CD14-positive monocyte (primary cell): ENCODE measurements at regions not wholly inside any gene's neighbourhood (a gene's known extent, or its start where the extent isn't known, plus 50 kb on each side); places are given as distances from the start of the nearest gene placed in this dataset.

Source experiments
- DNase-seq, 3 donors: peaks; one replicate each; pipeline ENCODE4 v3.0.0-alpha.2; 2011 to 2022
- H2AFZ ChIP-seq: 2 replicates; pipeline ENCODE4 v1.6.0; 2012; ENCODE audit warnings: mild to moderate bottlenecking, low read depth, low read length, inconsistent platforms; ENCODE audit not compliant: insufficient read depth, poor library complexity, severe bottlenecking
- H3K27ac ChIP-seq, 2 donors: 1 replicate in 1 of 2; 2 replicates in 1 of 2; pipeline ENCODE4 v1.5.1; 2012 to 2013; ENCODE audit warnings: low read length in 2 of 2, control low read depth in 1 of 2, inconsistent platforms in 1 of 2, low read depth in 1 of 2, mild to moderate bottlenecking in 1 of 2
- H3K27me3 ChIP-seq, 2 donors: one replicate each; pipeline versions ENCODE4 v1.6.0 to v1.6.1; 2011 to 2013; ENCODE audit warnings: low read length in 2 of 2; ENCODE audit not compliant: control insufficient read depth in 2 of 2, insufficient read depth in 2 of 2
- H3K36me3 ChIP-seq, 2 donors: replicated peaks in 1 of 2; 1 replicate in 1 of 2; 2 replicates in 1 of 2; pipeline versions ENCODE4 v1.5.1 to v1.6.1; 2012 to 2013; ENCODE audit warnings: low read length in 2 of 2, control low read depth in 1 of 2, inconsistent platforms in 1 of 2, mild to moderate bottlenecking in 1 of 2; ENCODE audit not compliant: insufficient read depth in 2 of 2, control insufficient read depth in 1 of 2
- H3K4me1 ChIP-seq, 2 donors: 1 replicate in 1 of 2; 2 replicates in 1 of 2; pipeline versions ENCODE4 v1.5.1 to v1.6.1; 2012 to 2013; ENCODE audit warnings: low read length in 2 of 2, control low read depth in 1 of 2, inconsistent platforms in 1 of 2, mild to moderate bottlenecking in 1 of 2, moderate library complexity in 1 of 2; ENCODE audit not compliant: insufficient read depth in 2 of 2, control insufficient read depth in 1 of 2
- H3K4me2 ChIP-seq: replicated peaks from 2 replicates; pipeline ENCODE3; 2012; ENCODE audit warnings: low read length, moderate library complexity, mild to moderate bottlenecking; ENCODE audit not compliant: poor library complexity, severe bottlenecking; ENCODE audit errors: extremely low read depth
- H3K4me3 ChIP-seq, 3 experiments: fragments of 200-600 bp in 1 of 3; sonication (generic) in 1 of 3; replicated peaks in 1 of 3; 1 replicate in 2 of 3; 2 replicates in 1 of 3; pipeline ENCODE4 v1.5.1; 2011 to 2013; ENCODE audit warnings: low read length in 3 of 3, mild to moderate bottlenecking in 3 of 3, control low read depth in 2 of 3, low read depth in 2 of 3, inconsistent platforms in 1 of 3, moderate library complexity in 1 of 3
- H3K79me2 ChIP-seq: 2 replicates; pipeline ENCODE4 v1.6.0; 2012; ENCODE audit warnings: mild to moderate bottlenecking, control low read depth, inconsistent platforms, low read length, moderate library complexity; ENCODE audit not compliant: insufficient read depth
- H3K9ac ChIP-seq: 2 replicates; pipeline ENCODE4 v1.6.0; 2017; ENCODE audit warnings: low read length, mild to moderate bottlenecking; ENCODE audit not compliant: insufficient read depth, poor library complexity, severe bottlenecking
- H3K9me3 ChIP-seq, 2 donors: replicated peaks in 1 of 2; 1 replicate in 1 of 2; 2 replicates in 1 of 2; pipeline versions ENCODE4 v1.5.1 to v1.6.1; 2012 to 2013; ENCODE audit warnings: low read length in 2 of 2, control low read depth in 1 of 2; ENCODE audit not compliant: control insufficient read depth in 1 of 2, insufficient read depth in 1 of 2
- H4K20me1 ChIP-seq: 2 replicates; pipeline ENCODE4 v1.6.0; 2012; ENCODE audit warnings: mild to moderate bottlenecking, low read length, control low read depth, moderate library complexity; ENCODE audit not compliant: insufficient read depth
- H3K27ac Mint-ChIP-seq, 7 donors: one replicate each; pipeline ENCODE4 v1.8.0; 2020; ENCODE audit warnings: mild to moderate bottlenecking in 7 of 7, mixed read lengths in 7 of 7, moderate library complexity in 6 of 7, inconsistent platforms in 2 of 7
- H3K27me3 Mint-ChIP-seq, 3 donors: one replicate each; pipeline ENCODE4 v1.8.0; 2021 to 2022; ENCODE audit warnings: low read depth in 3 of 3, mild to moderate bottlenecking in 3 of 3, mixed read lengths in 3 of 3, moderate library complexity in 3 of 3, inconsistent platforms in 1 of 3
- H3K36me3 Mint-ChIP-seq, 2 donors: one replicate each; pipeline ENCODE4 v1.8.0; 2020; ENCODE audit warnings: mixed read lengths in 2 of 2, inconsistent platforms in 1 of 2, mild to moderate bottlenecking in 1 of 2
- H3K4me1 Mint-ChIP-seq: one replicate; pipeline ENCODE4 v1.8.0; 2020; ENCODE audit warnings: mild to moderate bottlenecking, mixed read lengths
- H3K4me3 Mint-ChIP-seq, 2 donors: one replicate each; pipeline ENCODE4 v1.8.0; 2020; ENCODE audit warnings: mild to moderate bottlenecking in 2 of 2, mixed read lengths in 2 of 2, moderate library complexity in 1 of 2
- H3K9me3 Mint-ChIP-seq, 7 donors: one replicate each; pipeline ENCODE4 v1.8.0; 2020 to 2022; ENCODE audit warnings: mixed read lengths in 7 of 7, mild to moderate bottlenecking in 6 of 7, moderate library complexity in 6 of 7, inconsistent platforms in 2 of 7
- CTCF ChIP-seq: fragments of 200-600 bp; IDR thresholded peaks from one replicate; pipeline ENCODE4 v1.8.0; 2022; ENCODE audit warnings: antibody characterized with exemption, mild to moderate bottlenecking
- WGBS: methylation state at CpG from one replicate; pipeline ENCODE4 v1.1.5; 2013; ENCODE audit warnings: missing lambda C conversion rate; ENCODE audit not compliant: insufficient coverage; 5-methylcytosine and 5-hydroxymethylcytosine counted together
- intact Hi-C, 2 donors: fragments of 100-400 bp; cut with micrococcal nuclease; formaldehyde crosslinking; loops; one replicate each; pipeline versions ENCODE4 v1.15.0 to v1.15.1; 2023

DNA sequence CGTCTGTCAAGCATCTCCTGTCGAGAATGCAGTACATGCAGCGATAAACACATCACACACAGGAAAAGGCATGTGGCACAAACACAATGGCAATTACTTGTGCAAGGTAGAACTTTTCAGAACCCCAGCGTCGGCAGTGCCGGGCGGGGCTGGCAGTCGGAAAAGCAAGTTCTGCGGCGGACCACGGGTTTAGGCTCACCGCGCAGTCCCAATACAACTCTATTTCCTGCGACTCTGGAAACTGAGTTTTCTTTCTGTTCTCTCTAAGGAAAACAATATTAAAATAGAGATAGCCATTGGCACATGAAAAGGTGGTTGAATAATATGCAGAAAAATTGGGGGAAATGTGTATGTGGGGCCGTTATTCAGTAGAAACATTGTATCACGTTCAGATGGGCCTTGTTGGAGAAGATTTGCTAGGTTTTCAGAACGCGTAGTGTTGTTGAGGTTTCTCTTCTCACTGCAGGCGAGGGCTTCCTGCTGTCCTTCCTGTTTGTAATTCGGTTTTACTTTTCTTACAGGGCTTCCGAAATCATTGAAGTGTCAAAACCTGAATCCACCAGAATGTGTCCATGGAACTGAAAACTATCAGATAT, 369.5 kb downstream of the THBS2 start:
- intact Hi-C loops = loop anchor here in 1 of 2 donors (10.0 kb wide), 1 partner anchor 509 kb away; no protein-coding TSS in a partner anchor
- Mint-ChIP-seq H3K36me3 (no peaks in the 10 kb centered on the region), H3K27ac (peak overlapping the region in 2 of 7 donors; percentile 22 to 37), H3K9me3 (no peaks in the 10 kb centered on the region), H3K4me3 (peak overlapping the region; percentile 82 to 92), H3K27me3 (peaks cover 0 to 9% (median 4%) of the 10 kb centered on the region in 3 donors), H3K4me1 (peaks cover 7% of the 10 kb centered on the region)
- no peaks in the 10 kb centered on the region for H4K20me1 ChIP-seq
- H3K4me1 ChIP-seq = no peaks in the 10 kb centered on the region
- DNase-seq = peak in 1 of 3 donors; percentile 6
- no peak overlapping the region for H3K27ac ChIP-seq
- WGBS = 60% methylated on average over 17 of the region's 21 CpGs
- H2AFZ ChIP-seq = peak overlapping the region; percentile 73
- peak overlapping the region; percentile 24 to 74 (median 44) for H3K4me3 ChIP-seq
- TF ChIP-seq CTCF = no peak
- H3K79me2 ChIP-seq = no peaks in the 10 kb centered on the region
- H3K9me3 ChIP-seq = no peaks in the 10 kb centered on the region
- no peak overlapping the region for H3K9ac ChIP-seq
- peak overlapping the region; percentile 70 for H3K4me2 ChIP-seq
- no peaks in the 10 kb centered on the region for H3K36me3 ChIP-seq
- peaks cover 0 to 6% of the 10 kb centered on the region in 2 donors for H3K27me3 ChIP-seq

DNA sequence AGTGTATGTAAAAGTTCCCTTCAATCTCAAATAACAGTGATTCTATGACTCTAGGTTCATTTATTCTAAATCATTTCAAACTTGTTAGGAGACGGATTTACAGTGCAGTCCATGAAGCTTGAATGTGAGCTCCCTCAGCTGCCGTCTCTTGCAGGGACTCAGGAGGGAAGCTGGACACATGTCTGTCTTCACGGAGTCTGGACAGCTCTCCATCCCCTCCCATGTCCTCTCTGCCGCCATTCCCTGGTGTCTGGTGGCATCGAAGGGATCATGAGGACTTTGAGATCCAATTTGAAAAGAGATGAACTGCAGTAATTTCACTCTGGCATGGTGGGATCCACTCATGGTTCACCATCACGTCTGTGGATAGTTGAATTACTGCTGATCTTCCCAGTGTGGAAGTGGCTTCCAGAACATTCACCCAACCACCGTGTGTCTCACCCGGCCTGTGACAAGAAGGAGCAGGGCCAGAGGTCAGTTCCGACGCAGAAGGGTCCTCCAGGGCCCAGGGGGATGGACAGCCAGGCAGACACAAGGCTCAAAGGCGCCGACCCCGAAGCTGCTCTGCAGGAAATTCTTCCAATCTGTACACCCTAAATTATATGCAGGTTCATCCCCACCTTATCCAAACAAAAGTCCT, 370.1 kb downstream of the THBS2 start:
- intact Hi-C loops = loop anchor here in 1 of 2 donors (10.0 kb wide), 1 partner anchor 509 kb away; no protein-coding TSS in a partner anchor
- no peak overlapping the region for H3K4me2 ChIP-seq
- Mint-ChIP-seq H3K36me3 (no peaks in the 10 kb centered on the region), H3K27ac (peak overlapping the region in 1 of 7 donors; percentile 36), H3K27me3 (peaks cover 0 to 9% (median 4%) of the 10 kb centered on the region in 3 donors), H3K4me3 (peak overlapping the region in 1 of 2 donors; percentile 92), H3K9me3 (peaks cover 0 to 1% (median 0%) of the 10 kb centered on the region in 7 donors), H3K4me1 (peaks cover 7% of the 10 kb centered on the region)
- peaks cover 0 to 6% of the 10 kb centered on the region in 2 donors for H3K27me3 ChIP-seq
- no peak overlapping the region for H3K9ac ChIP-seq
- H3K4me3 ChIP-seq = no peak overlapping the region
- H2AFZ ChIP-seq = no peak overlapping the region
- no peak for DNase-seq
- 97% methylated on average over 8 of the region's 13 CpGs for WGBS
- no peak for TF ChIP-seq CTCF
- no peaks in the 10 kb centered on the region for H3K4me1 ChIP-seq
- H3K9me3 ChIP-seq = no peaks in the 10 kb centered on the region
- H3K36me3 ChIP-seq = no peaks in the 10 kb centered on the region
- no peak overlapping the region for H3K27ac ChIP-seq
- no peaks in the 10 kb centered on the region for H3K79me2 ChIP-seq
- no peaks in the 10 kb centered on the region for H4K20me1 ChIP-seq
